Activated naive CD4-positive, alpha-beta T cell treated with Interleukin-2 at 50 U/mL for 16 hours (primary cell): ENCODE measurements at regions not wholly inside any gene's neighbourhood (a gene's known extent, or its start where the extent isn't known, plus 50 kb on each side); places are given as distances from the start of the nearest gene placed in this dataset.

ENCODE experiments used
- DNase-seq: peaks from one replicate; pipeline ENCODE4 v3.0.0-alpha.2; 2020

- no peak for DNase-seq
These were observed 101.4 kb upstream of the RTL1 start for GRCh38 chr14:101004954-101005353.

- no peak for DNase-seq
These were observed 101.9 kb upstream of the RTL1 start for GRCh38 chr14:101005447-101005846.

DNA sequence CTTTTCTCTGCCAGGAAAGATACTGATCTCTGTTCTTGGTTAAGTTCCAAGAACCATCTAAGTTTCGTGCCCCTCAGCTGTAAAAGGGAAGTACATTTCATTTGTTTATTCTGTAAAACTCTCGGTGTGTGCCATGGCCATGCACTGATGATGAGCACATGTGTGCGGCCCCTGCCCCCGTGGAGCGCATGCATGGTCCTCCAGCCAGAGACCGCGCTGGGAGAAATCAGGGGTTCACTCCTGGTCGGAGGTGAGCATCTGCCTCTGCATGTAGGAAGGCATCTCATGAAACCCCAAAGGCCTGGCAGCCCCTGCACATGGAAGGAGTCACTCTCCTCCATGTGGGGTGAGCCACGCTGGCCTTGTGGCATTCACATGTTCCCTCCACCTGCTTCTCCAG is 102.5 kb upstream of the RTL1 start:
- no peak for DNase-seq

DNA sequence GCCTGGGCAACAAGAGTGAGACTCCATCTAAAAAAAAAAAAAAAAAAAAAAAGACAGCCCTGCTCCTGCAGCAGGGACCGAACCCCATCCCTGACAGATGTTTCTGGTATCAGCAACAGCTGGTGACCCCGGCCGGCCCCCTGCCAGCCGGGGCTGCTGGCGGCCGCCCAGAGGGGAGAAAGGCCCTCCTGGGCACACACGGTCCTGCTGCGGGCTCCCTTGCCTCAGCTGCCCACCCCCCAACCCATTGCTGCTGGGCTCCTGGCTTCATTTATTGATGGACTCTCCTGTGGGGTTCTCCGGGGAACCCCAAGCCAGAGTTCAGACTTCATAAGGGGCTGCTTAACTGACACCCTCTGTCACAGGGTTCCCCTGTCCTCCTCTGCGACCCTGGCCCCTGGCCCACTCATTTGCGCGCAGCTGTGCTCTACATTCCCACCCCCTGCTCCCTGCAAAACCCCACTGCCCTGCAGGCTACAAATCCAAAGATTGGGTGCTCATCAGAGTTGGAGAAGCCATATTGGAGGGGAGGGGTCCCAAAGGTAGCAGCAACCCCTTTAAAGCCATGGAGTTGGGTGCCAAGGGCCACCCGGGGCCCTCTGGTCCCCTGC is 103.6 kb upstream of the RTL1 start:
- no peak for DNase-seq

GRCh38 chr14:101007765-101008164 is 104.2 kb upstream of the RTL1 start:
- no peak for DNase-seq

- no peak for DNase-seq
These were observed 104.7 kb upstream of the RTL1 start for GRCh38 chr14:101008196-101008595.

DNA sequence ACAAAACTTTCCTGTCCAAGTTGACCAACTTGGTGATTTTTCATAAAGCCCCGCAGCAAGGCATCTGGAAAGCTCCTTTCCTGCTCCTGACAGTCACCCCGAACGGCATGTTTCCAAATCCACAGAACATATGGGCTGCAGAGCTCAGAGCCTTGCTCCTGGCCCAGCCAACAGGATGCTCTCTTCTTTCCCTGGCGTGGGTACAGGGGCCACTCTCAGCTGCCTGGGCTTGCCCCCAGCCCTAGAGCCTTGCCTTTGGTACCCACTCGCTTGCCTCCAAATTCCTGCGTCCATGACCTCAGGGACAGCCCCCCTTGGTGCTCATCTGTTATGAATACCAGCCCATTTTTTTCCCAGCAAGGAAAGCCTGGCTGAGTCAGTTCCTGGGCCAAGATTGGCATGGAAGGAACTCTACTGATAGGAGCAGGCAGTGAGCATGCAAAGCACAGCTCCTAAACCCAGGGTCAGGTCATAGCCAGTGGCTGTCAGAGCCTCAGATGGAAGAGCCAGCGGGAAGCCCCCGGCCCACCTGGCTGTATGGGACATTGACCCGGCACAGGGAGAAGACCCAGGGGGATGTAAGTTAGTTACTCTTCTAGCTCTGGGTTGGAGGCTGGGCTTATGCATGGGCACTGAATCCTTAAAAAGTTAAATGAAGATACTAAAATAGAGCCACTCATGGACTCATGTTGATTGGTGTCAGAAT is 105.3 kb upstream of the RTL1 start:
- no peak for DNase-seq

- no peak for DNase-seq
These were observed 106.0 kb upstream of the RTL1 start for GRCh38 chr14:101009531-101009930.

DNA sequence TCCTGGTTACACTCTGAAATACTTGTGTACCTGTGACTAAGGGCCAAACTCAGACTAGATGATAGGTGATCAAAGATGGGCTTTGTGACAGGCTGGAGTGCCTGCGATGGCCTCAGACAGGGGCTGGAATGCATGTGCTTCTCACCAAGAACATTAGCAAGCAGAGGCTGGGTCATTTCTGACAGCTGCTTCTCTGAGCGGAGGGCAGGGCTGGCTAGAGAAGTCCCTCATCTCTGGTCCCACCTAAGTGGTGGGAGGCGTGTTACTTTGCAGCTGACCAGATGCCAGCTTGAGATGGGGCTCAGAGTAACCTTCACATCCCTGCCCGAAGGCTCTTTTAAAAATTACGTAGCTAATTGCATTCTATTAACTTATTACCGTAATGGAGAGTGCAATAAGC is 106.8 kb upstream of the RTL1 start:
- no peak for DNase-seq

DNA sequence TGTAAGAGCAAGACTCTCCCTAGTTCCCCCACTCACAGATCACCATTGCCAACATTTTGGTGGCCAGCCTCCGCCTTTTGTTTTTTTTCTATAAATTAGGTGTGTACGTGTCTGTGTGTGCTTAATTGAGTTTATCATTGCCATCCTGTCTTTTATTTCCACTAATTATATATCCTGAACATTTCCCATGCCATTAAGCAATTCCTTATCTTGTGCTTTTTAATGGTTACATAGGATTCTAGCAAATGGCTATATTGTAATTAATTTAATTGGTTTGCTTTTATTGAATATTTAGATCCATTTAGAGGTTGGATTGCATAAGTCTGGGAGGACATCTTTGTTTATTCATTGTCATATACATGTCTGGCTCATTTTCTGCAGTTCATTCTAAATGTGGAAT is 107.3 kb upstream of the RTL1 start:
- no peak for DNase-seq

- DNase-seq = no peak
These were observed 113.7 kb upstream of the RTL1 start for GRCh38 chr14:101017209-101017608.

- DNase-seq = no peak
These were observed 114.5 kb upstream of the RTL1 start for GRCh38 chr14:101017806-101018560.

DNA sequence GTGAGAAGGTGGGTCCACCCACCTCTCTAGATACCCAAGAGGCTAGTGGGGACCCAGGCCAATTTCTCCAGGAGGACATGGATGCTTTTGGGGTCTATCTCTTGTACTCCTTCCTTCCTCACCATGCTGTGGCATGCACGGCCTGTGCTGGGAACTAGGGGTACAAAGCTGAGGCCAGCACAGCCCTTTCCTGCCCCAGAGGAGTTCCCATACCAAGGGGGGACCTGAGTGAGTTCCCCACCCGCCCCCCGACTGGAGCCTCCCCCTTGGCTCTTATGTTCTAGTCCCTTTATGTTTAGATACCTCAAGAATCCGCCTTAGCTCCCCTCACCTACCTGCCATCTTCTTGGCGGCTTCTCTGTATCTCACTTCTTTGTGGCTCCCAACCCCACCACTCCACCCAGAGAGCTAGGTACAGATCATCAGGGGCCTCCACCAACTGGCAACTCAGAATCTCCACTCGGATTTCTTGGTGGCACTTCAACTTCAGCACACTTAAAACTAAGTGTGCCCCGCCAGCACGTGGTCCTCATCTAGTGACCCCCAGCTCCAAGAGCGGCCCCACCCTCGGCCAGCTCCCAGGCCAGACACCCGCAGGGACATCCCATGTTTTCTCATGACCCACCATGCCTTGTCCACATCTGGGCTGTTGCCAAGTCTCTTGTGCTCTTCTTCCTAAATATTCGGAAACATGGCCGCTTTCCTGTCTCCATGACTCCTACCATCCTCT is 115.2 kb upstream of the RTL1 start:
- no peak for DNase-seq

DNA sequence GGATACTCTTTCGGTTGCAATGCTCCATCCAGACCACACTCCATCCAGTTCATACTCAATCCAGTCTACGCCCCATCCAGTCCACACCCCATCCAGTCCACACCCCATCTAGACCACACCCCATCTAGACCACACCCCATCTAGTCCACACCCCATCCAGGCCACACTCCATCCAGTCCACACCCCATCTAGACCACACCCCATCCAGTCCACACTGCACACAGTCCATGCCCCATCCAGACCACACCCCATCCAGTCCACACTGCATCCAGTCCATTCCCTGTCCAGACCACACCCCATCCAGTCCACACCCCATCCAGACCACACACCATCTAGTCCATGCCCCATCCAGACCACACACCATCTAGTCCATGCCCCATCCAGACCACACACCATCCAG is 116.0 kb upstream of the RTL1 start:
- DNase-seq = no peak

DNA sequence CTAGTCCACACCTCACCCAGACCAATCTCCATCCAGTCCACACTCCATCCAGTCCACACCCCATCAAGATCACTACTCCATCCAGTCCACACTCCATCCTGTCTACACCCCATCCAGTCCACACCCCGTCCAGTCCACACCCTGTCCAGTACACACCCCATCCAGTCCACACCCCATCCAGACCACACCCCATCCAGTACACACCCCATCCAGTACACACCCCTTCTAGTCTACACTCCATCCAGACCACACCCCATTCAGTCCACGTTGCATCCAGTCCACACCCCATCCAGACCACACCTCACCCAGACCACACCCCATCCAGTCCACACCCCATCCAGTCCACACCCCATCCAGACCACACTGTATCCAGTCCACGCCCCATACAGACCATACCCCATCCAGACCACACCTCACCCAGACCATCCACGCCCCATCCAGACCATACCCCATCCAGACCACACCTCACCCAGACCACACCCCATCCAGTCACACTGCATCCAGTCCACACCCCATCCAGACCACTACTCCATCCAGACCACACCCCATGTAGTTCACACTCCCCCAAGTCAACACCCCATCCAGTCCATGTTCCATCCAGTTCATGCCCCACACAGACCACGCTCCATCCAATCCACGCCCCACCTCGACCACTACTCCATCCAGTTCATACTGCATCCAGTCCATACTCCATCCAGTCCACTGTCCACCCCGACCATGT is 116.6 kb upstream of the RTL1 start:
- DNase-seq = no peak

DNA sequence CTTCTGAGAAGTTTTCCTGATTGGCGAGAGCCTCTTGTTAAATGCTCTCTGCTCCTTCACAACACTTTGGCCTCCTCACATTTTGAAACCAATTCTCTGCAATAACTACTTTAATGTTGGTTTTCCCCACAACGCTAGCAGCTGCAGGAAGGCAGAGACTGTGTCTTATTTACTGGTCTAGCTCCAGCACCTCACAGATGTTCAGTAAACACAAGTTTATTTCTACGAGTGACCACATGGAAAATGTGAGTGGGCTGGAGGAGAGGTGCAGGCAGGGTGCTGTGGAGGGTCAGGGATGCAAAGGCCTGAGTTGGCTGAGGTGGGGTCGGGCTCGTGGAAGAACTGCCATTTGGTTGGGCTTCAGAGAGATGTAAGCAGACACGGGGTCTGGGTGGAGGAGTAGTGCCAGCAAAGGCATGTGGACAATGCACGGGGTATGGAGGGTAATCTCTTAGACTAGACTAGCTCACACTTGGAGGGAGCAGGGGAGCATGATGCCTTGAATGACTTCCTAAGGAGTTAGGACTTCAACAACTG is 117.4 kb upstream of the RTL1 start:
- DNase-seq = no peak

DNA sequence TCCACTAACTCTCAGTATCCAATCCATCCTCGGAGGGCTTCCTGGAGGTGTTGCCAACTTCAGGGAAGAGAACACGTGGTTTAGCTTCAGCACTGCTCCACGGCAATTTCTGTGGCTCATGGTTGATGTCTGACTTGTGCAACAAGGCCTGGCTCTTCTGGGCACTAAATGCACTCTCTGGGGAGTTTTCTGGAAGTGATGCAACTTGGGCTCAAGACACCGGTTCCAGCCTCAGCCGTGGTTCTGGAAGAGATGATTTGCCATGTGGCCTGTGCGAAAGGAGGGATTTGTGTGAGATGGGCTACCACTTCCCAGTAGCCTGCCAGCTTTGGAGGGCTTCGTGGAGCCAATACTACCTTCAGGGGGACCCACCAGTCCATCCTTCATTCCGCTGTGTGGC is 118.6 kb upstream of the RTL1 start:
- DNase-seq = no peak

- no peak for DNase-seq
These were observed 119.5 kb upstream of the RTL1 start for GRCh38 chr14:101022916-101023435.

- no peak for DNase-seq
These were observed 121.2 kb upstream of the RTL1 start for GRCh38 chr14:101024686-101025085.

- no peak for DNase-seq
These were observed 121.6 kb upstream of the RTL1 start for GRCh38 chr14:101025131-101025530.

- DNase-seq = no peak
These were observed 122.2 kb upstream of the RTL1 start for GRCh38 chr14:101025696-101026095.

GRCh38 chr14:101026341-101026740 is 122.8 kb upstream of the RTL1 start:
- DNase-seq = no peak
